ENCODE measurements at regions not wholly inside any gene's neighbourhood (a gene's known extent, or its start where the extent isn't known, plus 50 kb on each side); places are given as distances from the start of the nearest gene placed in this dataset.

GRCh38 chr1:87194856-87195255 is 133.8 kb upstream of the LMO4 start:
- no peak for DNase-seq (ENCODE audit: low spot score)

GRCh38 chr1:87196110-87196827 is 132.4 kb upstream of the LMO4 start:
- DNase-seq (ENCODE audit: low spot score): no peak

- DNase-seq (ENCODE audit: low spot score): no peak
These were observed 131.5 kb upstream of the LMO4 start for GRCh38 chr1:87197156-87197555.

- DNase-seq (ENCODE audit: low spot score): no peak
These were observed 131.0 kb upstream of the LMO4 start for GRCh38 chr1:87197641-87198040.

GRCh38 chr1:87200875-87201638 is 127.6 kb upstream of the LMO4 start:
- no peak for DNase-seq (ENCODE audit: low spot score)

- no peak for DNase-seq (ENCODE audit: low spot score)
These were observed 126.9 kb upstream of the LMO4 start for GRCh38 chr1:87201768-87202167.

- no peak for DNase-seq (ENCODE audit: low spot score)
These were observed 126.2 kb upstream of the LMO4 start for GRCh38 chr1:87202451-87202850.

GRCh38 chr1:87202922-87203655 is 125.6 kb upstream of the LMO4 start:
- no peak for DNase-seq (ENCODE audit: low spot score)

- DNase-seq (ENCODE audit: low spot score): no peak
These were observed 124.8 kb upstream of the LMO4 start for GRCh38 chr1:87203904-87204303.

- DNase-seq (ENCODE audit: low spot score): no peak
These were observed 124.2 kb upstream of the LMO4 start for GRCh38 chr1:87204441-87204840.

GRCh38 chr1:87204921-87205320 is 123.8 kb upstream of the LMO4 start:
- DNase-seq (ENCODE audit: low spot score): no peak

- DNase-seq (ENCODE audit: low spot score): no peak
These were observed 122.4 kb upstream of the LMO4 start for GRCh38 chr1:87206044-87206831.

GRCh38 chr1:87208080-87208479 is 120.6 kb upstream of the LMO4 start:
- no peak for DNase-seq (ENCODE audit: low spot score)

GRCh38 chr1:87208931-87209330 is 119.7 kb upstream of the LMO4 start:
- no peak for DNase-seq (ENCODE audit: low spot score)

GRCh38 chr1:87210151-87210550 is 118.5 kb upstream of the LMO4 start:
- no peak for DNase-seq (ENCODE audit: low spot score)

GRCh38 chr1:87212431-87213134 is 116.1 kb upstream of the LMO4 start:
- DNase-seq (ENCODE audit: low spot score): no peak

GRCh38 chr1:87213135-87213515 is 115.6 kb upstream of the LMO4 start:
- DNase-seq (ENCODE audit: low spot score): no peak

GRCh38 chr1:87215592-87215991 is 113.1 kb upstream of the LMO4 start:
- no peak for DNase-seq (ENCODE audit: low spot score)

- no peak for DNase-seq (ENCODE audit: low spot score)
These were observed 110.1 kb upstream of the LMO4 start for GRCh38 chr1:87218618-87219017.

- no peak for DNase-seq (ENCODE audit: low spot score)
These were observed 109.5 kb upstream of the LMO4 start for GRCh38 chr1:87219141-87219540.

GRCh38 chr1:87219626-87220025 is 109.1 kb upstream of the LMO4 start:
- no peak for DNase-seq (ENCODE audit: low spot score)

Data from mucosa of gallbladder (tissue), 1 donor.